Suppressor macrophage (primary cell): ENCODE measurements at regions not wholly inside any gene's neighbourhood (a gene's known extent, or its start where the extent isn't known, plus 50 kb on each side); places are given as distances from the start of the nearest gene placed in this dataset.
"Not testable (repeated sequence)": the region's sequence is repeated elsewhere in the genome, so short reads cannot be mapped to it uniquely, and the experiment has no call there.

ENCODE experiments used
- DNase-seq, 4 experiments: peaks; one replicate each; pipeline ENCODE4 v3.0.0-alpha.2; 2020 to 2022

DNA sequence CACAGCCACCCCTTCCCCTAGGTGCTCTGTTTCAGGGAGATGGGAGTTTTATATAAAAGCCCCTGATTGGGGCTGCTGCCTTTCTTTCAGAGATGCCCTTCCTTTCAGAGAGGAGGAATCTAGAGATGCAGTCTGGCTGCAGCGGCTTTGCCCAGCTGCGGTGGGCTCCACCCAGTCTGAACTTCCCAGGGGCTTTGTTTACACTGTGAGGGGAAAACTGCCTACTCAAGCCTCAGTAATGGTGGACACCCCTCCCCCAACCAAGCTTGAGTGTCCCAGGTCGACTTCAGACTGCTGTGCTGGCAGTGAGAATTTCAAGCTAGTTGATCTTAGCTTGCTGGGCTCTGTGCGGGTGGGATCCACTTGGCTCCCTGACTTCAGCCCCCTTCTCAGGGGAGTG is 148.4 kb upstream of the CXCR4 start:
- not testable (repeated sequence) for DNase-seq

DNA sequence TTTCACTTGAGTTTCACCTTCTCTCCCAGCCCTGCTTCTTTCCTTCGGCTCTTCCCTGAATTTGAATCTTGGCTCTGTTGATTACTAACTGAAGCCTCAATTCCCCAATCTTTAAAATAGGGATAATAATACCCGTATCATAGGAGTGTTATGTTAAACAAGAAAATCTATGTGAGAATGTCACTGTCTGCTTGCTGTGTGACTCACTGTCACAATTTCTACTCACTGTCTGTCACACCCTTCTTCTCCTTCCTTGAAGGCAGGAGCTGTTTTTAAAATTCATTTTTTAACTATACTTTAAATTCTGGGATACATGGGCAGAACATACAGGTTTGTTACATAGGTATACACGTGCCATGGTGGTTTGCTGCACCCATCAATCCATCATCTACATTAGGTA is 141.6 kb upstream of the CXCR4 start:
- DNase-seq: peak in 2 of 4 experiments; percentile 33 to 36

DNA sequence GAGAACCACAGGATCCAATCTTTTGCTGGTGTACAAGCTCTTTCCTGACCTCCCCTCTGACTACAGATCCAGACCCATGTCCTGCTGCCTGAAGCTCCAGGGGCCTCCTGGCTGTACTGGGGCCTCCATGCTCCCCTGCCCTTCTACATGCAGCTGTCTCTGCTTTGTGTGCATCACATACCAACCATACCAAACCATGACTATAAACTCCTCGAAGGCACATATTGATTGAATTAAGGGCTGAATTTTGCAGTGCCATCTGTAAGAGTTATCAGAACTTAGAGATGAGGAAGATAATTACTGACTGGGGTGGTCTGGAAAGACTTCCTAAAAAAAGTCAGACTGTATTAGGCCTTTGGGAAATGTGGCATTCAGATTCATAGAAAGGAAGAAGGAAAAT is 139.9 kb upstream of the CXCR4 start:
- DNase-seq: no peak

DNA sequence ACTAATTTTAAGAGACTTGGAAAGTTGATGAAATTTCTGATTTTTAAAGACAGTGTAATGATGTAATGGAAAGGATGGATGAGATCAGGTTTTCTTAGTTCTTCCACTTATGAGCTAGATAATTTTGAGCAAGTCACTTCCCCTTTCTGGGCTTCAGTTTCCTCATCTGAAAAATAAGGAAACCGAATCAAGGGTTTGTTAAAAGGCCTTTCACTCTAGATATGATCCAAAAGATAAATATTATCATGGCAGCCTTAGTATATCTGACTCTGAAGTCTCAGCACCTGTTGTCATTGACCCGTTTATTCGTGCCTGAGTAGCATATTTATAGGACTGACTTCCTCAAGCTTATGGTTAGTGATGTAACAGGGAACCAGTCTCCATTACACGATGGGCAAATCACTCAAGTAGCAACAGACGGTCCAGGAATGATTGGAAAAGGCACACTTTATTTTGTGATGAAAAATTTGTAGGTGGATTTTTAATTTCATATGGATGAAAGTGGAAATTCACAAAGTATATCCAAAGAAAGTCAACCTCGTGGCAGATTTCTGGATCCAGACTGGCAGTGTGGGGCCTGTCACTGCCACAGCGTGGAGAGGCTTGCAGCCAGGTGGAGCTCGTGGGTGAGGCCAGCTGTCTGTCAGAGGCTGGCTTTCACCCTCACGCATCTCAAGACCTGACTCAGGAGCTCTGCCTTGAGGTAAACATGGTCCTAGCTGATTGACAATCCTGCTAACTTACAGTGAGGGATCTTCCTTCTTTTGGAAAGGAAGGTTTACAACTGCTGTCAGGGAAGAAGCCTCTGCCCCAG is 137.9 kb upstream of the CXCR4 start:
- DNase-seq: peak; percentile 67 to 96 (median 81)

DNA sequence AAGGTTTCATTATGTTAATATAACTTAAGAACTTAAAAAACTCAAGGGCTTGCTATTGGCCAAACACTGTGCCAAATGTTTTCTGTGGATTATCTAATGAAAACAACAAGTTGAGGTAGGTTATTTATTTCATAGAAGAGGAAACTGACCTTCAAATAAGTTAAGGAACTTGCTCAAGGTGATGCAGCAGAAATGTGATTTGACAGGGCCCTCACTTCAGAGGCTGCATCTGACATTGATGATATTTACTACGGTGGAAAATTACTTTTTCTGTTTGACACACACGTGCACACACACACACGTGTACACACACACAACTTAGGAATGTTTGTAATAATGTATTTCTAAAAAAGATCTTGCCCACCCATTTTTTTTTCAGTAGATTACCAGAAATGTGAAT is 137.2 kb upstream of the CXCR4 start:
- DNase-seq: peak in 1 of 4 experiments; percentile 22

DNA sequence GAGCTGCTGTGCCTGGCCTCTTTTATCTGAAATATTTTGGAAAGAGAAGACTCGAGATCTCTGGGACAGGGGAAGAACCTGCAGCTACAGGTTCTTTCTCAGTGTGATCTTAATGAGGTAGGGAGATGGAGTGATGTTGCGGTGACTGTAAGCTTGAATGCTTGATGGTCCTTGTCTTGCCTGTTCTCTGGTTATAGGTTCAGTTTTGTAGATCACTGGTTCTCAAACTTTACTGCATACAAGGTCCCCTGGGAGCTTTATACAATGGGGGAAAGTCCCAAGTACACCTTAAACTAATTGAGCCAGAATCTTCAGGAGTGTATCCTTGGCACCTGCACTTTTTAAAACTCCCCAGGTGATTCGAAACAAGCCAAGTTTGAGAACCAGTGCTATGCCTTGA is 136.7 kb upstream of the CXCR4 start:
- DNase-seq: no peak

DNA sequence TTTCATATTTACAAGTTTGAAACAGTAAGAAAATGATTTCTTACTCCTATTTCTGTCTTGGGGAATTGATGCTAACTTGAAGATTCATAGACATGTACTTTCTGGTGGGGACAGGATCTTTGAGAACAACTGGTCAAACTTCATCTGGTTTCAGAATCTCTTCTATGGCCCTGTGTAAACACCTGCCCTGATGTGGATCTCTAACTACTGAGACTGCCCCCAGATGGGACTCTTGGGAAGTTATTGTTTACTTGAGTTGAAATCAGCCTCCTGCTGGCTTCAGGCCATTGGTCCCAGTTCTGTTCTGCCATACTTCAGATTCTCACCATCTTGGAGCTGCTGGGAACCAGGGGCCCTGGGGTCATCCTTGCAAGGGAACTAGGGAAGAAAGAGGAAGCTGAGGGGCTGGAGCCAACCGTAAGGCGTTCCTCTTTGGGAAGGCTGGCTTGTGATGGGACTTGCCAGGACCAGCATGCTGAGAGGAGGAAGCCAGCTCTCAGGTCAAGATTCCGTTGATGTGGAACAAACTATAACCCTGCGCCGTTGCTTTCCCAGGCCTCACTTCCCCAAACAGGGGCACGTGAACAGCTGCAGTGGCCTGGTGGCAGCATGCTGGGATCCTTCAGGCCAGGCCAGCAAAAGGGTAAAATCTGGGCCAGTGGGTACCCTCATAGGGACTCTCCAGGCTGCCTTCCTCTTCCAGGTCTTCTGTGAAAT is 135.5 kb upstream of the CXCR4 start:
- DNase-seq: peak; percentile 89 to 95 (median 94)

DNA sequence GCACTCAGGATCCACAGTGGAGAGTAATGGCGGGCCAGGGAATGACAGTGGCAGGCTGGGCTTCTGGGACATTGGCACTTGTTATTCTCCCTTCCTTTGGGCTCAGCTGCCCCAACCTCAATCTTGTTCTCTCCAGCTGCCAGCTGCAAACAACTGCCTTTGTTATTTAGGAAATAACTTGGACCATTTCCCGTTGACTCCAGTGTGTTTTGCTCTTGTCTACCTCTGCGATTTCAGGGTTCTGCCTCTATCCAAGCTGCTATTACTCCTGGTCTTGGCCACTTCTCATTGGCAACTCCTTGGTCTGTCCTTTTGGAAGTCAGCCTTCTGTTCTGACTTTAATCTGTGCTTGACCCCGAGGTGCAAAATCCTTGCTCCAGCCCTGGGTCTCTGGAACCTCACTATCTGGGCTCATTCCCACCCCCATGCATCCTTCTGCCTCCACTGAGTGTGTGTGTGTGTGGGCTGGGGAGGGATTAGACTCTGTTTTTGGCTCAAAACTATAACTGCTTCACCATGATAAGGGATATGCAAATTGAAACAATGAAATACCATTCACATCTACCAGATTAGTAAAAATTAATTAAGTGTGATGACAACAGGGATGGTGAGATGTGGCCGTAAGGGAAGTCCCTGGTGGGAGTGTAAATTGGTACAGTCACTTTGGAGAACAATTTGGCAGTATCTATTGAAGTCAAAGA is 134.1 kb upstream of the CXCR4 start:
- DNase-seq: no peak

DNA sequence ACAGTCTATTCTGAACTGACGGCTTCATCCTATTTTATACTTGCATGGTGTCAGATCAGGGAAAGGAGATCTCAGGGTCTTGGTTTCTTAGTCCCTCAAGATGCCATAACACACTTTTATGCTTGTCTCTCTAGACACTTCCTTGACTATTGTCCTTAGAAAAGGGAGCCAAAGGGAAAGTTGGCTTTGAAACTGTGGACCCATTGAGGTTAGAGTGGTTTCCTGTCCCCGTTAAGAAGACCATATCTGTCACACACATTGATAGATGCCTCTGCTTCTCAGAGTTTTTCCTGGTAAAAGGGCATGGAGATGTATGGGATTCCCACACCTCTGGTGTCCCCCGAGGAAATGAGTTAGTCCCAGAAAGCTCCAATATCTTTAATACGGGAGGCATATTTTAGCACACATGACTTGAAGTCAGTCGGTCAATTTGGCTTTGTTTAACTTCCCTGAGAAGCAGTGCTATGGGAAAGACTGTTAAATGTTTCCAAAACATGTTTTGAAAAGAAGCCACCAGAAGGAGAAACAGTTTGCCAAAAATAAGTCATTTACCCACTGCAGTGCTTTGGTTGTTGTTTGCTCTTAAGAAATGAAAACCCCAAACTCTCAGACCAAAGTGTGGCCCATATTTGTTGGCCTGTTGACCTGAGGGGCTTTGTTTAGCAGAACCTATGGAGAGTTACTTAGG is 133.4 kb upstream of the CXCR4 start:
- no peak for DNase-seq

DNA sequence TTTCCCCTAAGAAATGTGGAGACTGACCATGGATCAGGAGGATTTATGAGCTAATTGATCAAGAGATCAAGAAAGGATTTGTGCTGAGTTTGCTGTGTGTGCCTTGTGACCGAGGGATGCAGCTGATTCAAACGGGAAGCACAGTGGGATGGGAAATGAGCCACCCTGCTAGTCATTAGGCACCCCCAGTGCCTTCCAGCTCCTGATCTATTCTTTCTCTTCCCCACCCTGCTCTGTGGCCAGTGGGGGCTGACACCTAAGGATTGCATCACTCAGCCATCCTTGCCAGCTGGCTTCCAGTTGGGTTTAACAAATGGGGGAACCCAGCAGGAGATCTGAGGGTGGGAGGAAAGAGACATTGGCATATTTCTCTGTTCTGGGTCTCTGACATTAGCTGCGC is 132.2 kb upstream of the CXCR4 start:
- DNase-seq: peak; percentile 48 to 66 (median 66)

DNA sequence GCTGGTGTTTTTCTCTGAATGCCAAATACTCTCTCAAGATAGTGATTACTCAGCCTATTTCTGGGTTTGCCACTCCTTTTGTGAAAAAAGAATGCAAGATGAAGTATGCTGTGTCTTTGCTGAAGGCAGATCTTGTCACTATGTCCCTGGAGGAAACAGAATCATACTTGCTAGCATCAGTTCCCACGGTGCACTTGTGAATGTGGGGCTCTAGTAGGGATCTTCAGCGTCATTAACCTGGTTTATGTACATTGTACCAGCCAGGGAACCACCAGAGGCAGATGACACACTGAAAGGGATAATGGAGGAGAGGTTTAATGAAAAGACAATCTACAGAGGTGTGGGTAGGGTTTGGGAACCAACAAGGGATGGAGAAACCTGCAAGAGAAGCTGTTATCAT is 131.0 kb upstream of the CXCR4 start:
- DNase-seq: no peak

DNA sequence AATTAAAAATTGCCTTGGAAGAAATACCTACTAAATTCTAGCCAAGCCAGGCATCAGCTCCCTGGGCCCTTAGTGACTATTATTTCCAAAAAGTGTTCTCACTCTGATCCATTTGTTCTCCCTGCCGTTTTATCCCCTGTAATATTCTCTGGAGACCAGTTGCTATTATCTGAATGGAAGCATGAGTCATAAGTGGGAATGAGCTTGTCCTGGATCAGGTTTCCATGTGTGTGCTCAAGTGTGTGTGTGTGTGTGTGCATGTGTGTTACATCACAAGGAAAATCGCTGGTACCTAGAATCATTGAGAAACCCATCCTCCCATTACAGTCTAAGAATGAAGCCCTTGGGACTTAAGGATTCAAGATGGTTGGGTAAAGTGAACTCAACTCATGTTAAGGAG is 130.3 kb upstream of the CXCR4 start:
- no peak for DNase-seq

DNA sequence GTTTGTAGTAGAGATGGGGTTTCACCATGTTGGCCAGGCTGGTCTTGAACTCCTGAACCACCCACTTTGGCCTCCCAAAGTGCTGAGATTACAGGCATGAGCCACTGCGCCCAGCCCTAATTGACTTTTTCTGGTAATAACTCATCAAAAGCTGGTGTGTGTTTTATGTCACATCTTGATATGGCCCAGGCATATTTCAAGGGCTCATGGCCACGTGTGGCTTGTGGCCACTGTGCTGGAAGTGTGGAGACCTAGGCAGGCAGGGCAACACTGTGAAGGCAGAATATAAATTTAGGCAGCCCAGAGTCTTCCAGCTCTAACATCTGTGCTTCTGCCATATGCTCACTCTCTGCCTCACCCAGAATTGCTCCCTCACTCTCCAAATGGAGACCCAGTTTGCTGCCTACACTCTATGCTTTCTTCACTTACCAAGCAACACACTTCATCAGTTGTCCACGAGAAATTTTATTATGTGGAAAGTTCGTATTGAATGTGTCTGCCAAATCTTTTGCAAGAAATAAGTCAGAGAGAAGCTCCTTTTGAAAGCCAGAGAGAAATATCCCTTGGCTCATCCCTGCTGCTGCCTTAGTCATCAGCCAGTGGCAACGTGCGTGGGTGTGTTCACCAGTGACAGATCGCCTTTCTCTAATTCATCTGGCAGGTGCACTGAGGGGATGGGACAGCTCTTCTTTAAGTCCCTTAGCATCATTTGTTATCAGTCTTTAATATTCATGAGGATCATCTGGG is 129.4 kb upstream of the CXCR4 start:
- DNase-seq: peak; percentile 79 to 92 (median 88)

DNA sequence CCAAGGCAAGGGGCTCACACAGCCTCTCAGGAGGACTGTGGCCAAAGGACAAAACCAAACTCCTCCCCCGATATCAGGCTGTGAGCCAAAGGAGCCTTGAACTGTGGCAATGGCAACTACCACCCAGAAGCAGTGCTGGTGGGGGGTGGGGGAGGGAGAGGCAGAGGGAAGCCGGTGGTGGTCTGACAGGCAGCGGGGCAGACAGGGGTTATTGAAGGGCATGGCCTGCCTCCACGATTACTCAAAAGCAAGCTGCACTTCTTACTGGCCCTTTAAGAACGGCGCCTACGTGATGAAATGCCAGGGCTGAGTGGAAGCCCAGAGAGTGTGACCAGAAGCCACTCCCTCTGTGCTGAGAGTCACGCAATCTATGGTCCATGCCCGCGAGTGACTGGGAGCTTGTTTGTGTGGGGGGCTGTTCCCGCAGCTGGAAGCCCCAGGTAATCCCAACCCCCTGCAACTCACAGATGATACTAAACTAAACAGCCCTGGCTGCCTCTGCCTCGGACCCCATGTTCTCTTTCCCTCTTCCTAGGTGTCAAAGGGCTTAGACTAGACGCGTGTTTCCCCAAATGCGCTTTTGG is 128.2 kb upstream of the CXCR4 start:
- peak; percentile 69 to 83 (median 80) for DNase-seq

DNA sequence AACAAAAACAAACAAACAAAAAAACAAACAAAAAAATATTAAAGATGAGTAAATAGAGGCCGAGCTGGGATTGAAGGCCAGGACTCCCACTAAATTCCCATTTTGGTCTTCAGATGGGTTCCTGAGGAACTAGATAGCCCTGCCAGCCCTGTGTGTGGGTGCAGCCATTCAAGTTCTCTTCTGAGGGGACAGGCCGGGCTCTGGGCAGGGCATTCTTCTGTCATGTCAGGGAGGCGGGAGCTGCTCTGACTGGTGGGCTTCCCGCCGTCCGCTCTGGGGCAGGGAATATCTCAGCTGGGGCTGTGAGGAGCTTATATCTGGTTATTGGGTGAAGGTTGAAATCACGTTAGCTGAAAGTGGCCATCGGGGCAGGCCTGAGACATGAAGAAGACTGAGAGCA is 127.3 kb upstream of the CXCR4 start:
- DNase-seq: peak in 3 of 4 experiments; percentile 56 to 74 (median 57)

DNA sequence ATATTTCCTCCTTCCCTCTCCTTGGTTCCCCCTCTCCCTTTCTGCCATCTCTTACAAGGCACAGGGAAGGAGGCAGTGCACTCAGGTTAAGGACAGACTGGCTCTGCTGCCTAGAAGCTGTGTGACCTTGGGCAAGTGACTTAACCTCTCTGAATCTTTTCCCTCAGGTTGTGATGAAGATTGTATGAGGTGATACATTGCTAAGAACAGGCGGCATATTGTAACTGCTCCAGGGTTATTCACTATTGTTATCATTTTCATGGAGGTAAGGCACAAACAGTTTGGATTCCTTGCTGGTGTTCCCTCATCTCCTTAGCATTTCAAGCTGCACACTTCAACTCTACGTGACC is 126.6 kb upstream of the CXCR4 start:
- DNase-seq: no peak

DNA sequence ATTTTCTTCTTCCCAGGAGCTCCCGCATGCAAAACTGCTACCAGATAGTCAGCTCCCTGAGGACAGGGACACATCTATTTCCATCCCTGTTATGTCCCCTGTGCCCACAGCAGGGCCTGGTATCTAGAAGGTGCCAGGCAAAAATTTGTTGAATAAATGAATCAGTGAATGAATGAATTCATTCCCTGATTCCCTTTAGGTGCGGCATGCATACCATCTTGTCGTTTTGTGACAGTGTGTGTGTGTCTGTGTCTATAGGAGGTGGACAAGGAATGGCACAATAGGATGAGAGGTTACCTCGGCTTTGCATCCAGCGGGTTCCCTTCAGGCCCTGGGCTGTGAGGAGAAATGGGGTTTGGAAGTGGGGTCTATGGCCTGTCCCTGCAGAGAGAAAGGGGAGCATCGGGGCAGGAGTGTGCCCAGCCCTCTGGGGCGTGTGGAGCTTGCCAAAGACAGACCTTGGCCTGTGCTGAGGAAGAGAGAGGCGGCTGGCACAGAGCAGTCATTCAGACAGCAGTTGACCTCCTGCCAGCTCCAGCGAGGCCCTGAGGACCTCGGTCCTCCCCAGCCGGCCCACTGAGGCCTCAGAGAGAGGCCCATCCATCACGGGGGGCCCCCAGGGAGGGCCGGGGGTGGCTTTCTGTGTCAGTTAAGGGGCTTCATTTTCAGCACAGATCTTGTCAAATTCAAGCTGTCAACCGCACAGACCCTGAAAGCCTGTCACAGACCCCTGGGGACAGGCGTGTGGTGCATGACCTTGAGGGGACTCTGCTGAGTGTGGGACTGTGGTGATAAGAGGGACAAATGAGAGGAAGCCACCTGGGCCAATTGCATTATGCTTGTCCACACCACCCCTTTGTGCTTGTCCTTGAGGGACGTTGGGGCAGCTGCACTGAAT is 125.9 kb upstream of the CXCR4 start:
- no peak for DNase-seq

DNA sequence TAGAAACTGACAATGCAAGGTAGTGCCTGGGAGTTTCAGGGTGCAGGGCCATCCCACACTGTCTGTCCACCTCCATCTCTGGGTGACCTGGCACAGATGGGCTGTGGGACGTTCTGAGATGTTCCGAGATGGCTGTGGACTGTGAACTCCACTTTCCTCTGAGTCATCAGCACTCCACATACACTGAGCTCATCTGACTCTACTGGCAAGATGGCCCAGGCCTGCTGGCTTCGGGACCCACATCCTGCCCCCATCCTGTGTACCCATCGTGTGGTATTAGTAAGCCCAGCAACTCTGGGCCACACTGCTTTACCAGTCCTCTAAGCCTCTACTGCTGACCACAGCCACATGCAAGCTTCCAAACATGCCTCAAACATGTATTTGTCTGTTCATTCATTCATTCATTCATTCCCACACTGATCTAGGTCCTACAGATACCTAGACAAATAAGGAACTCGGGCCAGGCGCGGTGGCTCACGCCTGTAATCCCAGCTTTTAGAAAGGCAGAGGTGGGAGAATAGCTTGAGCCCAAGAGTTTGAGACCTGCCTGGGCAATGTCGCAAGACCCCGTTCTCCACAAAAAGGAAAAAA is 124.8 kb upstream of the CXCR4 start:
- peak in 2 of 4 experiments; percentile 30 to 39 for DNase-seq

DNA sequence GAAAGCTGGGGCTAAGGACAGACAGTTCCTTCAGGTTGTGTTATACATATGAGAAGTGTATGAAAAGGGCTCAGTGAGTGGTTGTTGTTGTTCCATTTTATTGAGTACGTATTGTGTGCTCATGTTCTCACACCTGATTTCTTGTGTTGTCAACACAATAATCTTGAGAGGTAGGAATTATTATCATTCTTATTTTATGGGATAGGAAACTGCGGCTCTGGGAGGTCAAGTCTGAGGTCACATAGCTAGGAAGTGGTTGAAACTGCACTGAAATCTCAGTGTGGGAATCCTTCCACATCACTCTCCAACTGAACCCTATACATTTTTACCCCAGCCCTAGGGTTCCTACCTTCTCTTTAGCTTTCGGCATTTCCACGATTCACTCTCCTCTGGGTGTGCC is 124.2 kb upstream of the CXCR4 start:
- DNase-seq: no peak

DNA sequence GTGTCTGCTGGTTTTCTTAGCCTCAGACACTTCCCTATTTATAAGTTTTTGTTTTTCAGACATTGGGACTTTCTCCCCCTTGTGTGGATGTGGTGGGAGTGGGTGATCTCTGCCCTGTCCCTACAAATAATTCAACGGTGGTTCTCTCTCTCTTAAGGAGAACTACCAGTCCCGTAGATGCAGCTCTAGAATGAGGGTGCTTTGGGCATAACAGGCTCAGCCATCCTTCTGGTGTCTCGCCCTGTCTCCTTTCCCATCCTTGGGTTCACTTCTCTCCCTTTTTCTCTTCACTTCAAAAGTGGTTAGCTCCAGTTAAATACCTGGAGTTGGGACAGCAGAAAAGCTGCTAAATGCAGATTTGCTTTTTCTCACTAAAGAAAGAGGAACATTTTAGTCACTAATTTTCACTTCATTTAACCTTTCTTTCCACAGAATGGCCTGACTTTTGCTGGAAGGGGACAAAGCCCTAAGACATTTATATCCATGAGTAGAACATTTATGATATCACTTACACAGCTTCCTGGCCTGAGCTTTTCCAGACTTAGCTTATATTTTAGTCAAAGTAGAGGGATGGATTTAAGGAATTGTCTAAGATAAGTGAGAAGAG is 121.2 kb upstream of the CXCR4 start:
- peak in 1 of 4 experiments; percentile 52 for DNase-seq
